ENCODE measurements at regions not wholly inside any gene's neighbourhood (a gene's known extent, or its start where the extent isn't known, plus 50 kb on each side); places are given as distances from the start of the nearest gene placed in this dataset.

GRCh38 chr11:130760515-130761125 lies 155.7 kb downstream of the SNX19 start:
- TF ChIP-seq CTCF (IDR thresholded peaks at IDR 0.05; ENCODE audit: low read depth, low read length, missing control alignments), result no peak
- DNase-seq (ENCODE audit: low read depth), result no peak
- H3K4me3 ChIP-seq (ENCODE audit: low read depth, low read length), result no peak overlapping the region

GRCh38 chr11:130761560-130762220 lies 154.6 kb downstream of the SNX19 start:
- TF ChIP-seq CTCF (IDR thresholded peaks at IDR 0.05; ENCODE audit: low read depth, low read length, missing control alignments), result no peak
- no peak for DNase-seq (ENCODE audit: low read depth)
- no peak overlapping the region for H3K4me3 ChIP-seq (ENCODE audit: low read depth, low read length)

GRCh38 chr11:130762638-130763037 lies 153.6 kb downstream of the SNX19 start:
- H3K4me3 ChIP-seq (ENCODE audit: low read depth, low read length), result no peak overlapping the region
- DNase-seq (ENCODE audit: low read depth), result no peak
- TF ChIP-seq CTCF (IDR thresholded peaks at IDR 0.05; ENCODE audit: low read depth, low read length, missing control alignments), result no peak

- no peak for DNase-seq (ENCODE audit: low read depth)
- H3K4me3 ChIP-seq (ENCODE audit: low read depth, low read length), result no peak overlapping the region
- no peak for TF ChIP-seq CTCF (IDR thresholded peaks at IDR 0.05; ENCODE audit: low read depth, low read length, missing control alignments)
Observed at GRCh38 chr11:130763087-130763980, 152.9 kb downstream of the SNX19 start.

- H3K4me3 ChIP-seq (ENCODE audit: low read depth, low read length), result no peak overlapping the region
- no peak for DNase-seq (ENCODE audit: low read depth)
- TF ChIP-seq CTCF (IDR thresholded peaks at IDR 0.05; ENCODE audit: low read depth, low read length, missing control alignments), result no peak
Observed at GRCh38 chr11:130765406-130765805, 150.9 kb downstream of the SNX19 start.

GRCh38 chr11:130765951-130766649 lies 150.2 kb downstream of the SNX19 start:
- no peak for TF ChIP-seq CTCF (IDR thresholded peaks at IDR 0.05; ENCODE audit: low read depth, low read length, missing control alignments)
- no peak overlapping the region for H3K4me3 ChIP-seq (ENCODE audit: low read depth, low read length)
- peak; percentile 21 for DNase-seq (ENCODE audit: low read depth)

Measured in GM12864 (cell line).